Mesendoderm (in vitro differentiated cells): ENCODE measurements at regions not wholly inside any gene's neighbourhood (a gene's known extent, or its start where the extent isn't known, plus 50 kb on each side); places are given as distances from the start of the nearest gene placed in this dataset.

Experiments
- DNase-seq: peaks from one replicate; pipeline ENCODE4 v3.0.0; 2013
- H2AK5ac ChIP-seq: 2 replicates; pipeline ENCODE4 v1.6.1; 2013; ENCODE audit warnings: low read length, inconsistent platforms
- H2BK120ac ChIP-seq: 2 replicates; pipeline ENCODE4 v1.6.1; 2013; ENCODE audit warnings: low read depth, mild to moderate bottlenecking, low read length, moderate library complexity, mixed read lengths
- H2BK15ac ChIP-seq: replicated peaks from 2 replicates; pipeline ENCODE4 v1.6.1; 2013; ENCODE audit warnings: low read depth, mild to moderate bottlenecking, moderate library complexity
- H2BK5ac ChIP-seq: 2 replicates; pipeline ENCODE4 v1.6.1; 2013; ENCODE audit warnings: low read length, inconsistent platforms
- H3K18ac ChIP-seq: 2 replicates; pipeline ENCODE4 v1.6.1; 2013; ENCODE audit warnings: mild to moderate bottlenecking, low read length, mixed read lengths
- H3K23ac ChIP-seq: one replicate; pipeline ENCODE4 v1.6.1; 2013; ENCODE audit warnings: low read length
- H3K27ac ChIP-seq: 2 replicates; pipeline ENCODE4 v1.5.1; 2013; ENCODE audit warnings: low read depth, mild to moderate bottlenecking, inconsistent platforms, low read length, moderate library complexity
- H3K27me3 ChIP-seq: 2 replicates; pipeline ENCODE4 v1.6.1; 2013; ENCODE audit warnings: low read length, control low read depth, mild to moderate bottlenecking, inconsistent platforms; ENCODE audit not compliant: insufficient read depth, poor library complexity
- H3K36me3 ChIP-seq: 2 replicates; pipeline ENCODE4 v1.6.1; 2013; ENCODE audit warnings: low read length, inconsistent platforms; ENCODE audit not compliant: control insufficient read depth, insufficient read depth
- H3K4ac ChIP-seq: one replicate; pipeline ENCODE4 v1.6.1; 2013; ENCODE audit warnings: low read depth, mild to moderate bottlenecking, low read length, moderate library complexity
- H3K4me1 ChIP-seq: 2 replicates; pipeline ENCODE4 v1.6.1; 2013; ENCODE audit warnings: low read depth, low read length, inconsistent platforms; ENCODE audit not compliant: control insufficient read depth
- H3K4me2 ChIP-seq: 2 replicates; pipeline ENCODE4 v1.6.1; 2013; ENCODE audit warnings: low read length
- H3K4me3 ChIP-seq: 2 replicates; pipeline ENCODE4 v1.5.1; 2013; ENCODE audit warnings: mild to moderate bottlenecking, low read length
- H3K56ac ChIP-seq: one replicate; pipeline ENCODE4 v1.6.1; 2013; ENCODE audit warnings: low read length
- H3K79me1 ChIP-seq: 2 replicates; pipeline ENCODE4 v1.6.1; 2013; ENCODE audit warnings: low read length, inconsistent platforms
- H3K79me2 ChIP-seq: 2 replicates; pipeline ENCODE4 v1.6.1; 2013; ENCODE audit warnings: mild to moderate bottlenecking, low read length; ENCODE audit not compliant: control insufficient read depth, insufficient read depth
- H3K9ac ChIP-seq: 2 replicates; pipeline ENCODE4 v1.6.1; 2013; ENCODE audit warnings: low read length, inconsistent platforms
- H4K5ac ChIP-seq: one replicate; pipeline ENCODE4 v1.6.1; 2013; ENCODE audit warnings: low read length
- H4K8ac ChIP-seq: one replicate; pipeline ENCODE4 v1.6.1; 2013; ENCODE audit warnings: low read depth, mild to moderate bottlenecking, control low read depth, low read length, moderate library complexity
- WGBS: extraction: QIAGEN DNeasy Blood & Tissue Kit; methylation state at CpG from one replicate; pipeline ENCODE4 v1.1.7; 2013; ENCODE audit warnings: low lambda C conversion rate, missing lambda C conversion rate; ENCODE audit not compliant: insufficient coverage; ENCODE audit errors: extremely low coverage; 5-methylcytosine and 5-hydroxymethylcytosine counted together

DNA sequence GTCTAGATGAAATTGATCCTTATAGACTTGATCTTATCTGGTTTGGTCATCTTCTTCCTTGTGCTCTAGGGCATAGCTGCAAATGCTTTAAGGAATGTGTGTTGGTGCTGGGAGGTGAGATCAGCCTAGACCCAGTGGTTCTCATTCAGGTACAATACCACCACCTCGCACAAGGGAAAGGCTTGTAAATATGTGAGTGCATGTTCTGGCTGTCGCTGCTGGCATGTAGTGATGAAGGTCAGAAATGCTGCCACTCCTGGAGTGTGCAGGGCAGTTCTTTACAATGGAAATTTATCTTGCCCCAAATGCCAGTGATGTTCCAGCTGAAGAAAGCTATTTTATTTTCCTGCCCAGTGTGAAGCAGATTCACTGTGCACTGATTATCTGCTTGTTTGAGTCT is 900.9 kb downstream of the QKI start:
- no peak overlapping the region for H3K4me2 ChIP-seq
- no CpG with 5 or more reads among the region's 2 CpGs for WGBS
- no peak overlapping the region for H3K4ac ChIP-seq
- H3K27me3 ChIP-seq, result no peaks in the 10 kb centered on the region
- DNase-seq, result peak; percentile 42
- no peak overlapping the region for H4K8ac ChIP-seq
- no peak overlapping the region for H3K27ac ChIP-seq
- no peak overlapping the region for H2BK15ac ChIP-seq
- H3K9ac ChIP-seq, result no peak overlapping the region
- H2AK5ac ChIP-seq, result no peak overlapping the region
- H3K4me1 ChIP-seq, result no peaks in the 10 kb centered on the region
- H3K18ac ChIP-seq, result no peak overlapping the region
- H4K5ac ChIP-seq, result no peak overlapping the region
- H3K79me2 ChIP-seq, result no peaks in the 10 kb centered on the region
- H3K56ac ChIP-seq, result no peak overlapping the region
- no peak overlapping the region for H2BK5ac ChIP-seq
- no peak overlapping the region for H3K23ac ChIP-seq
- no peaks in the 10 kb centered on the region for H3K79me1 ChIP-seq
- no peak overlapping the region for H3K4me3 ChIP-seq
- H2BK120ac ChIP-seq, result no peak overlapping the region
- no peaks in the 10 kb centered on the region for H3K36me3 ChIP-seq

DNA sequence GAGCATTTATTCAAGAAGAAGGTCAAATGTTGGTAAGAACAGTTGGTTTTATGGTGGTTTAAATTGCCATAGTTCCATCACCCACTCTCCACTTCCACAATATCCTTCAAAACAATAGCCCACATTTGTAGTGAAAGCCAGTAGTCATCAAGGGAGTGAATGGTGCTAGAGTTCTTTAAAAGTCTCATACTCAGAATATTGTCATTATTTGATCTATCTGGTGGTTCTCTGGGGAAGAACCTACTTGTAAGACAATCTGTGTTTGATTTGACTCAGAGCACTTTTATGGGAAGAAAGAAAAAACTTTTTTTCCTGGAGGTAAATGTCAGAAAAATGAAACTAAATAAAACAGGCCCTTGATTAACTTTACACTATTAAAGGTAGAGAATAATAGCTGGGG is 893.8 kb downstream of the QKI start:
- Histone ChIP-seq H3K18ac (no peak overlapping the region), H4K5ac (no peak overlapping the region), H3K79me2 (no peaks in the 10 kb centered on the region), H3K27ac (no peak overlapping the region), H2BK120ac (no peak overlapping the region), H3K23ac (no peak overlapping the region), H3K4me2 (no peak overlapping the region), H3K79me1 (no peaks in the 10 kb centered on the region), H3K4me3 (no peak overlapping the region), H2BK5ac (no peak overlapping the region), H3K4me1 (no peaks in the 10 kb centered on the region), H3K36me3 (no peaks in the 10 kb centered on the region), H4K8ac (no peak overlapping the region), H3K56ac (no peak overlapping the region), H3K4ac (no peak overlapping the region), H2BK15ac (no peak overlapping the region), H3K9ac (no peak overlapping the region), H2AK5ac (no peak overlapping the region), H3K27me3 (no peaks in the 10 kb centered on the region)
- no peak for DNase-seq

DNA sequence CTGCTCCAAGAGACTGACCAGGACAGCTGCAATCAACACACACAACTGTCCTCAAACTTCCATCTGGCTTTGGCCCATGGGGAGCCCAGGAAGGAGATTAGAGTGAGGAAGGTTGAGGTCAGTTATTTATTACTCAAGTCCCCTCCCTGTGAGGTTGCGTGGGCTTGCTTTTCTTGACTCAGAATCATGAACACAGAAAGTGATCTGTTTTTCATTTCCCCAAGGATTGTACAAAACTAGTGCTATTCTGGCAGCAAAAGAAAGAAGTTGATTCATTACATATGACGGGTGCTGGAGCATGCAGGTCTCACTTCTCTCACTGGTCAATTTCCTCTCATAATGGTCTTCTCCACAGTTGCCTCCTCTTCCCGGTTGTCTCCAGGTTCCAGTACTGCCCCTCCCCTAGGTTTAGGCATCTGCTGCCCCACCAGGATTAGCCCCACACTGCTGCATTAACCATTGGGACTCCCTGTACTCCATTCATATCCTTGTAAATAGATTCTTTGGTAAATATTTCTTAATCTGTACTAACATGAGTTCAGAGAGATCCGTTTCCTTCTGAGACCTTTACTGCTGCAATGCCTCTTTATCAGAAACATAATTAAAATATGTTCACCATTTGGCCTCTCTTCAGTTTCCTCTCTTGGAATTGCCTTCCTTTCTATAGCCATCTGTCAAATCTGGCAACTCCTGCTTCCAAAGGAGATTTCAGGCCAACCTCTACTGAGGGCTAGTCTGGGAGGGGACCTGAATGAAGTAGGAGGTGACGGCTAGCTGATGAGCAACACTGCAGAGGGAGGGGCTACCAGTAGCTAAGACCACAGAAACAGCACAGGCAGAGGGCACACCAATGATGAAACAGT is 888.8 kb downstream of the QKI start:
- Histone ChIP-seq H3K56ac (no peak overlapping the region), H3K4me2 (no peak overlapping the region), H3K9ac (no peak overlapping the region), H3K27ac (peak overlapping the region; percentile 15), H3K79me2 (no peaks in the 10 kb centered on the region), H3K4me1 (no peaks in the 10 kb centered on the region), H2BK120ac (no peak overlapping the region), H4K5ac (no peak overlapping the region), H3K36me3 (no peaks in the 10 kb centered on the region), H3K79me1 (no peaks in the 10 kb centered on the region), H4K8ac (no peak overlapping the region), H2BK15ac (no peak overlapping the region), H3K18ac (no peak overlapping the region), H3K27me3 (no peaks in the 10 kb centered on the region), H3K4me3 (no peak overlapping the region), H3K23ac (no peak overlapping the region), H2BK5ac (no peak overlapping the region), H3K4ac (no peak overlapping the region), H2AK5ac (no peak overlapping the region)
- WGBS, result no CpG with 5 or more reads among the region's 5 CpGs
- DNase-seq, result peak; percentile 43

DNA sequence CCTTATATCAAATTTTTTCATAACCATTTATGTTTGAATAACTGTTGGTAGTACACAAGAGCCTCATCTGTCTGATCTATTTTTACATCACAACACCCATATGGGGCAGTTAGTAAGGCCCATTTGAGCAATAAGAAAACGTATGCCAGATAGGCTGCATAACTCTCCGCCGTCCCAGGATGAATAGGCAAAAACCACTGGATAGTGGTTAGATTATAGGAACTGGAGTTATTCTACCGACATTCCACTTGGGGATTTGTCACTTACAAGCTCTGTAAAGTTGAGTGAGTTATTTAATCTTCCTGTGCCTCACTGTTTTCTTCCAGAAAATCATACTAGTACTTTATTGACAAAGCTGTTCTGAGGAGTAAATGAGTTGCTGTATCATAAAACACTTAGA is 881.9 kb downstream of the QKI start:
- H3K79me2 ChIP-seq, result no peaks in the 10 kb centered on the region
- no peak overlapping the region for H3K4me2 ChIP-seq
- H3K27me3 ChIP-seq, result no peaks in the 10 kb centered on the region
- H3K36me3 ChIP-seq, result no peaks in the 10 kb centered on the region
- H3K4ac ChIP-seq, result no peak overlapping the region
- H3K56ac ChIP-seq, result no peak overlapping the region
- H4K8ac ChIP-seq, result no peak overlapping the region
- no peaks in the 10 kb centered on the region for H3K4me1 ChIP-seq
- WGBS, result no CpG with 5 or more reads among the region's 4 CpGs
- no peak overlapping the region for H3K23ac ChIP-seq
- no peak overlapping the region for H2AK5ac ChIP-seq
- no peak overlapping the region for H3K27ac ChIP-seq
- no peak for DNase-seq
- H2BK120ac ChIP-seq, result no peak overlapping the region
- no peak overlapping the region for H4K5ac ChIP-seq
- H2BK15ac ChIP-seq, result no peak overlapping the region
- H3K79me1 ChIP-seq, result no peaks in the 10 kb centered on the region
- H3K4me3 ChIP-seq, result no peak overlapping the region
- no peak overlapping the region for H3K9ac ChIP-seq
- H2BK5ac ChIP-seq, result no peak overlapping the region
- H3K18ac ChIP-seq, result no peak overlapping the region

DNA sequence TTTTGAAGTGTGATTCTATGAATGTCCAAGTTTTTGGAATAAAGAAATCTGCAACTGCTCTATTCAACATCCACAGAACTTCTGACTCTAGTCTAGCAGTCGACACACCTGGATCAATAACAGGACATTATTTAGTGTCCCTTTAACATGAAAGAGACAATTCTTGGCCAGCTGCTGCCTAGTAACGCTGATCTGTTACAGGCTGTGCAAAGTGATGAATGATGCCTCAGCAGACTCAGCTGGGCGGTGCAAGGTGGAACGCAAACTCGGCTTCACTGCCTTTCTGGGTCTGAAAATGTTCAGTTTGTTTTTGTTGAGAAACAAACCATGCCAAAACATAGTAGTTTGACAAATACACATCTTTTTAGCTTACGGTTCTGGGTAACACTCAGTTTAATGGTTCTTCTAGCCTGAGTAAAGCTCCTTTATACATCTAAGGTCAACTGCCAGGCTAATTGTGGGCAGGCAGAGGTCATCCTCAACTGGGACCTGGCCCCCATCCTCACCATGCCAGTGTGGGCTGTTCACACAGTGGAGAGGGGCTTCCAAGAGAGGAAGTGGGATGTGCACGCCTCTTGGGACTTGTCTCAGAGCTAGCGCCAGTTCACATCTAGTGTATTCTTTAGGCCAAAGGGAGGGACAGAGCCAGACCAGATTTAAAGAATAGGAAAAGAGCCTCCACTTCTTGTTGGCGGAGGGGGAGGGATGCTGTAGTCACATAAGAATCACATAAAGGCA is 879.7 kb downstream of the QKI start:
- Histone ChIP-seq H3K79me2 (no peaks in the 10 kb centered on the region), H3K4me1 (no peaks in the 10 kb centered on the region), H3K56ac (no peak overlapping the region), H2BK15ac (no peak overlapping the region), H3K4me3 (no peak overlapping the region), H2BK5ac (no peak overlapping the region), H4K5ac (no peak overlapping the region), H3K36me3 (no peaks in the 10 kb centered on the region), H2BK120ac (no peak overlapping the region), H3K23ac (no peak overlapping the region), H3K9ac (no peak overlapping the region), H2AK5ac (no peak overlapping the region), H3K4me2 (no peak overlapping the region), H3K27me3 (no peaks in the 10 kb centered on the region), H4K8ac (no peak overlapping the region), H3K27ac (no peak overlapping the region), H3K18ac (no peak overlapping the region), H3K4ac (no peak overlapping the region), H3K79me1 (no peaks in the 10 kb centered on the region)
- DNase-seq, result no peak
- WGBS, result no CpG with 5 or more reads among the region's 9 CpGs
